Panc1 (cell line): ENCODE measurements at regions not wholly inside any gene's neighbourhood (a gene's known extent, or its start where the extent isn't known, plus 50 kb on each side); places are given as distances from the start of the nearest gene placed in this dataset.

Source experiments
- POLR2AphosphoS5 ChIP-seq: IDR thresholded peaks from 2 replicates; pipeline ENCODE4 v1.6.1; 2012; ENCODE audit warnings: mild to moderate bottlenecking, low read depth, low read length, moderate library complexity
- TCF7L2 ChIP-seq: IDR thresholded peaks from 2 replicates; pipeline ENCODE4 v1.6.1; 2011; ENCODE audit warnings: mild to moderate bottlenecking, low read depth, low read length, inconsistent platforms
- TF ChIP-seq, protein P1 (sequence below): fragments of 450-650 bp; IDR thresholded peaks from 2 replicates; pipeline ENCODE4 v1.5.1; 2017; ENCODE audit warnings: mild to moderate bottlenecking

DNA sequence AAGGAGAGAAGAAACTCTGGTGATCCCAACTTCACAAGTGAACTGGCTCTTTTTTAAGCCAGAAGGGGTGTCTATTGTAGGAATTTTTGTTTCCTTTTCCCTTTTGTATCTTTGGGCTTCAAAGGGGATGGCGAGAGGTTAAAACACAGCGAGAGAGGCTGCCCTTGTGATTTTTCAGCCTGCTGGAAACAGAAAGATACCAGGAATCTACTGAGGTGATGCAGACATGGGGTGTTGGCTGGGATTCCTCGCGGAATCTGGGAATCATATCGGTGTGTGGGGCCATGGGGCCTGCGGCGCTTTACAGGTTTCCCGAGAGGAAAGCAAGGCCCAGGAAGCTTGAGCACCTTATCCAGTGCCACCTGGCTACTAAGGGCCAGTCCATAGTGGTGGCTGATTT, 99.4 kb upstream of the STX18 start:
- TF ChIP-seq, protein P1, sequence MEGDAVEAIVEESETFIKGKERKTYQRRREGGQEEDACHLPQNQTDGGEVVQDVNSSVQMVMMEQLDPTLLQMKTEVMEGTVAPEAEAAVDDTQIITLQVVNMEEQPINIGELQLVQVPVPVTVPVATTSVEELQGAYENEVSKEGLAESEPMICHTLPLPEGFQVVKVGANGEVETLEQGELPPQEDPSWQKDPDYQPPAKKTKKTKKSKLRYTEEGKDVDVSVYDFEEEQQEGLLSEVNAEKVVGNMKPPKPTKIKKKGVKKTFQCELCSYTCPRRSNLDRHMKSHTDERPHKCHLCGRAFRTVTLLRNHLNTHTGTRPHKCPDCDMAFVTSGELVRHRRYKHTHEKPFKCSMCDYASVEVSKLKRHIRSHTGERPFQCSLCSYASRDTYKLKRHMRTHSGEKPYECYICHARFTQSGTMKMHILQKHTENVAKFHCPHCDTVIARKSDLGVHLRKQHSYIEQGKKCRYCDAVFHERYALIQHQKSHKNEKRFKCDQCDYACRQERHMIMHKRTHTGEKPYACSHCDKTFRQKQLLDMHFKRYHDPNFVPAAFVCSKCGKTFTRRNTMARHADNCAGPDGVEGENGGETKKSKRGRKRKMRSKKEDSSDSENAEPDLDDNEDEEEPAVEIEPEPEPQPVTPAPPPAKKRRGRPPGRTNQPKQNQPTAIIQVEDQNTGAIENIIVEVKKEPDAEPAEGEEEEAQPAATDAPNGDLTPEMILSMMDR, result no peak
- TF ChIP-seq POLR2AphosphoS5 (no peak), TCF7L2 (no peak)
